Ovary (tissue), 7 donors: ENCODE measurements at regions not wholly inside any gene's neighbourhood (a gene's known extent, or its start where the extent isn't known, plus 50 kb on each side); places are given as distances from the start of the nearest gene placed in this dataset.

ENCODE experiments used
- DNase-seq, 5 donors: peaks; one replicate each; pipeline ENCODE4 v3.0.0-alpha.2; 2019 to 2020
- H3K27ac ChIP-seq, 2 donors: fragments of 200-600 bp; one replicate each; pipeline versions ENCODE4 v1.5.1 to v1.8.0; 2019 to 2022
- H3K27me3 ChIP-seq: fragments of 200-600 bp; one replicate; pipeline ENCODE4 v1.8.0; 2022
- H3K36me3 ChIP-seq: fragments of 200-600 bp; sonication (generic); one replicate; pipeline ENCODE4 v1.5.1; 2019
- H3K4me1 ChIP-seq: one replicate; pipeline ENCODE4 v1.8.1; 2013; ENCODE audit warnings: mild to moderate bottlenecking, moderate library complexity; ENCODE audit not compliant: insufficient read depth
- H3K4me3 ChIP-seq: fragments of 200-600 bp; sonication (generic); one replicate; pipeline ENCODE4 v1.5.1; 2017
- H3K9me3 ChIP-seq, 2 donors: fragments of 200-600 bp in 1 of 2; sonication (generic) in 1 of 2; one replicate each; pipeline versions ENCODE4 v1.5.1 to v1.8.1; 2013 to 2019; ENCODE audit warnings: mild to moderate bottlenecking in 1 of 2, moderate library complexity in 1 of 2
- EP300 ChIP-seq: sonication (generic); formaldehyde crosslinking; IDR thresholded peaks from one replicate; pipeline ENCODE4 v1.6.1; 2017; ENCODE audit warnings: antibody characterized with exemption
- POLR2A ChIP-seq: fragments of 450-650 bp; IDR thresholded peaks from one replicate; pipeline ENCODE4 v1.6.1; 2017; ENCODE audit warnings: antibody characterized with exemption, mild to moderate bottlenecking, moderate library complexity
- WGBS, 3 donors: extraction: QIAGEN DNeasy Blood & Tissue Kit in 1 of 3; methylation state at CpG; one replicate each; pipeline versions ENCODE4 v1.1.5 to v1.1.7; 2013 to 2017; 5-methylcytosine and 5-hydroxymethylcytosine counted together
- intact Hi-C, 4 donors: fragments of 100-400 bp; cut with DNase I; formaldehyde crosslinking; loops; one replicate each; pipeline versions ENCODE4 v1.11.0 to v1.15.1; 2022 to 2023
- TF ChIP-seq, protein P1 (sequence below), 3 donors: fragments of 450-650 bp in 2 of 3; fragments of 200-600 bp in 1 of 3; IDR thresholded peaks; one replicate each; pipeline versions ENCODE4 v1.5.1 to v1.8.0; 2016 to 2022; ENCODE audit warnings: antibody characterized with exemption in 3 of 3, mild to moderate bottlenecking in 1 of 3
- donor health status: DM: no; HTN: no; CAD: no; lungs with moderate emphysema.
- donor health status: DM: no; HTN: no; CAD: no.
- donor health status: Bipolar disorder and iron deficiency.
- donor health status: DM: no; HTN: no; CAD: no.
- donor health status: DM: yes; HTN: yes; CAD: no.

GRCh38 chr10:44830022-44830421, 81.1 kb upstream of the TMEM72 start:
- Histone ChIP-seq H3K9me3 (no peaks in the 10 kb centered on the region), H3K27me3 (no peaks in the 10 kb centered on the region), H3K36me3 (no peaks in the 10 kb centered on the region), H3K27ac (no peak overlapping the region), H3K4me3 (no peak overlapping the region), H3K4me1 (peaks cover 5% of the 10 kb centered on the region)
- intact Hi-C loops = no loop called here
- DNase-seq = no peak
- TF ChIP-seq EP300 (no peak), POLR2A (no peak)
- TF ChIP-seq, protein P1, sequence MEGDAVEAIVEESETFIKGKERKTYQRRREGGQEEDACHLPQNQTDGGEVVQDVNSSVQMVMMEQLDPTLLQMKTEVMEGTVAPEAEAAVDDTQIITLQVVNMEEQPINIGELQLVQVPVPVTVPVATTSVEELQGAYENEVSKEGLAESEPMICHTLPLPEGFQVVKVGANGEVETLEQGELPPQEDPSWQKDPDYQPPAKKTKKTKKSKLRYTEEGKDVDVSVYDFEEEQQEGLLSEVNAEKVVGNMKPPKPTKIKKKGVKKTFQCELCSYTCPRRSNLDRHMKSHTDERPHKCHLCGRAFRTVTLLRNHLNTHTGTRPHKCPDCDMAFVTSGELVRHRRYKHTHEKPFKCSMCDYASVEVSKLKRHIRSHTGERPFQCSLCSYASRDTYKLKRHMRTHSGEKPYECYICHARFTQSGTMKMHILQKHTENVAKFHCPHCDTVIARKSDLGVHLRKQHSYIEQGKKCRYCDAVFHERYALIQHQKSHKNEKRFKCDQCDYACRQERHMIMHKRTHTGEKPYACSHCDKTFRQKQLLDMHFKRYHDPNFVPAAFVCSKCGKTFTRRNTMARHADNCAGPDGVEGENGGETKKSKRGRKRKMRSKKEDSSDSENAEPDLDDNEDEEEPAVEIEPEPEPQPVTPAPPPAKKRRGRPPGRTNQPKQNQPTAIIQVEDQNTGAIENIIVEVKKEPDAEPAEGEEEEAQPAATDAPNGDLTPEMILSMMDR (IDR thresholded peaks at IDR 0.05) = no peak
- WGBS, 3 donors = 94 to 95% (median 95%) methylated on average over 4 of the region's 4 CpGs

- H3K4me1 ChIP-seq = peaks cover 5% of the 10 kb centered on the region
- H3K4me3 ChIP-seq = no peak overlapping the region
- intact Hi-C loops = no loop called here
- TF ChIP-seq EP300 (no peak), POLR2A (no peak)
- TF ChIP-seq, protein P1 (IDR thresholded peaks at IDR 0.05) = no peak
- no peaks in the 10 kb centered on the region for H3K27me3 ChIP-seq
- DNase-seq = no peak
- no peaks in the 10 kb centered on the region for H3K36me3 ChIP-seq
- no peaks in the 10 kb centered on the region for H3K9me3 ChIP-seq
- no peak overlapping the region for H3K27ac ChIP-seq
- WGBS, 3 donors = 79 to 86% (median 79%) methylated on average over 4 of the region's 4 CpGs
Measured at GRCh38 chr10:44831581-44831980, 79.6 kb upstream of the TMEM72 start.

DNA sequence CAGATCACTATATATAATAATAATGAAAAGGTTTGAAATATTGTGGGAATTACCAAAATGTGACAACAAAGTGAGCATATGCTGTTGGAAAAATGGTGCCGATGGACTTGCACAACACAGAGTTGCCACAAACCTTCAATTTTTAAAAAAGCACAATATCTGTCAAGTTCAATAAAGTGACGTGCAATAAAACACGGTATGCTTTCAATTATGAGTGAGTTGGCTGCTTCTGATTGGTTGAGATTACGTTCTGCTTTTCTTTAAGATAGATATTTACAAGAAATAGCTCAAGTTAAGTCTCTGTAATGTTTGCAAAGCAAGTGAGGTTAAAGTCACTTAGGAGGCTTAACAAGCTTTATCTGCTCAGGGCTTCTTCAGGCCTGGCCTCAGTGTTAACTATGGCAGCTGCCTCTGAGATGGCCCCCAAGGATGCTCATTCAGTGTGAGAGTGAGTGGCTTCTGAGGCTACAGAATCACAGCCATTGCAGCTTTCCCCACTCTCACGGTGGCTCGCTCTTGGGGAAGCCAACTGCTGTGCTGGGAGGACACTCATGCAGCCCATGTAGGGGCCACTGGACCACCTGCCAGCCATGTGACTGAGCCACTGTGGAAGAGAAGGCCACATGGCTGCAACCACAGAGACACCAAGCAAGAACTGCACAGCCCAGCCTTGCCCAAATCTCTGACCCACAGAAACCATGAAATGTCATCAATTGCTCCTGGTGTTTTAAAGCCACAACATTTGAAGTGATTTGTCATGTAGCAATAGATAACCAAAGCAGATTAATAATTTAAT, 78.3 kb upstream of the TMEM72 start:
- intact Hi-C loops = no loop called here
- no peak overlapping the region for H3K4me3 ChIP-seq
- no peaks in the 10 kb centered on the region for H3K27me3 ChIP-seq
- TF ChIP-seq, protein P1 (IDR thresholded peaks at IDR 0.05) = no peak
- no peak for TF ChIP-seq POLR2A
- H3K4me1 ChIP-seq = peaks cover 2% of the 10 kb centered on the region
- DNase-seq = no peak
- H3K27ac ChIP-seq = no peak overlapping the region
- H3K36me3 ChIP-seq = no peaks in the 10 kb centered on the region
- no peaks in the 10 kb centered on the region for H3K9me3 ChIP-seq
- 92 to 97% (median 97%) methylated on average over 6 of the region's 6 CpGs for WGBS, 3 donors

DNA sequence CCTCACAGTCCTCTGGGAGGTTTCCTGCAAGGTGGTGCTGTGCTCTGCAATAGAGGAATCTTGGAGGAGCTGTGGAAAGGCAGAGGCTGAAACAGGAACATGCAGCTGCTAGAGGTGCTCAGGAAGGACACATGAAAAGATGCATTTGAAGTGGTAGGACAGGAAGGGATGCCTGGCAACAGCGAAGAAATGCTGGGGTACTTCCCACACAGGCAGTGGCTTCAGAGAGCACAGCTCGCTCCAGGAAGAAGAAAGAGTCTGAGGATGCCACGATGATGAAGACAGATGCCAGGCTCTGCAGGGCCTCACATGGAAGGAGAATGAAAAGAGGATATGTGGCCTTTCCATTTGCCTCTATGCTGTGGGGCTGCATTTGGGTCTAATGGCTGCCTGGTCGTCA, 77.0 kb upstream of the TMEM72 start:
- no peak overlapping the region for H3K27ac ChIP-seq
- intact Hi-C loops = no loop called here
- no peaks in the 10 kb centered on the region for H3K9me3 ChIP-seq
- DNase-seq = no peak
- no peak overlapping the region for H3K4me3 ChIP-seq
- no peaks in the 10 kb centered on the region for H3K4me1 ChIP-seq
- no peaks in the 10 kb centered on the region for H3K36me3 ChIP-seq
- H3K27me3 ChIP-seq = no peaks in the 10 kb centered on the region
- TF ChIP-seq, protein P1 (IDR thresholded peaks at IDR 0.05) = no peak
- no peak for TF ChIP-seq POLR2A
- TF ChIP-seq EP300 = no peak
- WGBS, 3 donors = 77 to 94% (median 83%) methylated on average over 4 of the region's 4 CpGs
